Lung (tissue), 11 donors: ENCODE measurements at regions not wholly inside any gene's neighbourhood (a gene's known extent, or its start where the extent isn't known, plus 50 kb on each side); places are given as distances from the start of the nearest gene placed in this dataset.

Source experiments
- ATAC-seq: fragments of 200-7000 bp; cut with Tn5 transposase; one replicate; pipeline ENCODE4 v1.9.1; 2020; ENCODE audit warnings: moderate number of reproducible peaks; ENCODE audit not compliant: insufficient read depth, low FRiP score
- DNase-seq, 3 donors: peaks; one replicate each; pipeline ENCODE4 v3.0.0-alpha.2; 2013 to 2017
- H3K27ac ChIP-seq, 2 donors: one replicate each; pipeline ENCODE4 v1.5.1; 2013; ENCODE audit warnings: mild to moderate bottlenecking in 2 of 2, moderate library complexity in 2 of 2, control low read depth in 1 of 2, inconsistent platforms in 1 of 2, low read depth in 1 of 2, low read length in 1 of 2
- H3K27me3 ChIP-seq, 3 donors: one replicate each; pipeline ENCODE4 v1.5.1; 2013; ENCODE audit warnings: low read length in 2 of 3; ENCODE audit not compliant: control insufficient read depth in 3 of 3, insufficient read depth in 3 of 3
- H3K36me3 ChIP-seq, 4 donors: one replicate each; pipeline ENCODE4 v1.5.1; 2013; ENCODE audit warnings: low read length in 4 of 4, mild to moderate bottlenecking in 1 of 4, moderate library complexity in 1 of 4; ENCODE audit not compliant: control insufficient read depth in 4 of 4, insufficient read depth in 4 of 4
- H3K4me1 ChIP-seq, 5 donors: one replicate each; pipeline ENCODE4 v1.5.1; 2013; ENCODE audit warnings: low read length in 5 of 5, mild to moderate bottlenecking in 2 of 5, moderate library complexity in 1 of 5; ENCODE audit not compliant: control insufficient read depth in 5 of 5, insufficient read depth in 5 of 5
- H3K4me3 ChIP-seq: one replicate; pipeline ENCODE4 v1.5.1; 2013; ENCODE audit warnings: mild to moderate bottlenecking, control low read depth, moderate library complexity
- H3K9ac ChIP-seq, 2 donors: one replicate each; pipeline ENCODE4 v1.5.1; 2013; ENCODE audit warnings: low read length in 2 of 2, control low read depth in 1 of 2; ENCODE audit not compliant: insufficient read depth in 1 of 2
- H3K9me3 ChIP-seq, 4 donors: one replicate each; pipeline ENCODE4 v1.5.1; 2013; ENCODE audit warnings: low read length in 3 of 4, mild to moderate bottlenecking in 1 of 4, moderate library complexity in 1 of 4; ENCODE audit not compliant: control insufficient read depth in 4 of 4, insufficient read depth in 3 of 4
- WGBS, 2 donors: extraction: QIAGEN DNeasy Blood & Tissue Kit; methylation state at CpG; one replicate each; pipeline ENCODE4 v1.1.7; 2013; 5-methylcytosine and 5-hydroxymethylcytosine counted together
- TF ChIP-seq, protein P1 (sequence below): IDR thresholded peaks from 2 replicates; pipeline ENCODE4 v1.5.1; 2012; ENCODE audit warnings: mild to moderate bottlenecking; ENCODE audit errors: control extremely low read depth, extremely low read depth
- donor health status: control.
- donor health status: control.
- donor health status: Bipolar disorder and iron deficiency.
- donor health status: healthy.
- donor health status: DM: yes; HTN: yes; CAD: no.

DNA sequence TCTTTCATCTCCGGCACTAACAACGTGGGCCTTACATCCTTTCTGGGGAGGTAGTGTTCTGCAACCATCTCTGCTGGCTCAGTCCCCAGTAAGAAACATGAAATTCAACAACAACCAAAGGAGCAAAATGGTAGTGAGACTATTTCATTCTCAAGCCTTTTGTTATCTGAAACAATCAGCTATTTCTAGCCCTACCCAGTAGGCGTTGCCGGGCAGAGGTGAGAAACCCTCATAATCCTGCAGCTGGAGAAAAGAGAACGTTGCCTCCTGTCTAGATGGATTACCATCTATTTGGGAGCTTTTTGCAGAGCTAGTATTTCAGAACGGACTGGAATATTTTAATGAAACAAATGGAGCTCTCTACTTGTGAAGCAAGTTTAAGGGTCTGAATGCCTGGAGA, 66.4 kb upstream of the GPR174 start:
- ATAC-seq (no peak), DNase-seq (no peak)
- Histone ChIP-seq H3K36me3 (no peaks in the 10 kb centered on the region), H3K4me1 (no peaks in the 10 kb centered on the region), H3K9me3 (no peaks in the 10 kb centered on the region), H3K4me3 (no peak overlapping the region), H3K27ac (no peak overlapping the region), H3K9ac (no peak overlapping the region), H3K27me3 (no peaks in the 10 kb centered on the region)
- TF ChIP-seq, protein P1, sequence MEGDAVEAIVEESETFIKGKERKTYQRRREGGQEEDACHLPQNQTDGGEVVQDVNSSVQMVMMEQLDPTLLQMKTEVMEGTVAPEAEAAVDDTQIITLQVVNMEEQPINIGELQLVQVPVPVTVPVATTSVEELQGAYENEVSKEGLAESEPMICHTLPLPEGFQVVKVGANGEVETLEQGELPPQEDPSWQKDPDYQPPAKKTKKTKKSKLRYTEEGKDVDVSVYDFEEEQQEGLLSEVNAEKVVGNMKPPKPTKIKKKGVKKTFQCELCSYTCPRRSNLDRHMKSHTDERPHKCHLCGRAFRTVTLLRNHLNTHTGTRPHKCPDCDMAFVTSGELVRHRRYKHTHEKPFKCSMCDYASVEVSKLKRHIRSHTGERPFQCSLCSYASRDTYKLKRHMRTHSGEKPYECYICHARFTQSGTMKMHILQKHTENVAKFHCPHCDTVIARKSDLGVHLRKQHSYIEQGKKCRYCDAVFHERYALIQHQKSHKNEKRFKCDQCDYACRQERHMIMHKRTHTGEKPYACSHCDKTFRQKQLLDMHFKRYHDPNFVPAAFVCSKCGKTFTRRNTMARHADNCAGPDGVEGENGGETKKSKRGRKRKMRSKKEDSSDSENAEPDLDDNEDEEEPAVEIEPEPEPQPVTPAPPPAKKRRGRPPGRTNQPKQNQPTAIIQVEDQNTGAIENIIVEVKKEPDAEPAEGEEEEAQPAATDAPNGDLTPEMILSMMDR: no peak
- WGBS, 2 donors: 66 to 91% methylated on average over 6 of the region's 6 CpGs

DNA sequence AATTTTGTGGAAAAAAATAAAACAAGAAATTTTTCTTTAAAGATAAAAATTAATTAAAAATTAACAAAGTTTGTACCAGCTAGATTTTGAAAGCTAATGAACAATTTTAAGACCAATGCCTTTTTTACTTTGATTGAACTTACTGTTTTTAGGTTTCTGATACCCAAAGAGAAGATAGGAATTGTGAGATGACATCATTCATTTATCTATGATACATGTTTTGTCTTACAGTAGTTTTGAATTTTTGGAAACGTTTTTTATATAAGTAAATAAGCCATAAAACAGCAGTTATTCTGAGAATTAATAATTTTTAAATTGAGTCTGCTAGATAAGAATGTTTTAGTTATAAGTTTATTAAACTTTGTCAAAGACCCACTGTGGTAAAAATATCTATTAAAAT, 65.0 kb upstream of the GPR174 start:
- ATAC-seq: no peak
- TF ChIP-seq, protein P1: no peak
- WGBS, 2 donors: 25 to 73% methylated on average over 1 of the region's 1 CpG

DNA sequence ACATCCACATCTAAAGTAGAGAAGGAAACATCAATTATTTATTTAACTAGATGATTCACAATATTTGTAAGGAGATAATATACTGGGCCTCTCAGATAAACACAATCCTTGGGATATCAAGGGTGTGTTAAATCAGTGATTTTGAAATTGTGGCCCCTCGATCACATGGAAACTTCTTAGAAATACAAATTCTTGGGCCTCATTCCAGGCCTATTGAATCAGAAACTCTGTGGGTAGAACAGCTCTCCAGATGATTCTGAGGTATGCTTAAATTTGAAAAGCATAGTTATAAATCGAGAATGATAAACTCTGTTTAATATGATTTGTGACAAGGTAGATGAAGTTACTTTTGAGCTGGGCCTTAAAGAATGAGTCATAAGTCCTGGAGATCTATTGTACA, 64.3 kb upstream of the GPR174 start:
- TF ChIP-seq, protein P1: no peak
- peak in 1 of 3 donors; percentile 14 for DNase-seq
- H3K36me3 ChIP-seq: no peaks in the 10 kb centered on the region
- no peak overlapping the region for H3K27ac ChIP-seq
- H3K9me3 ChIP-seq: no peaks in the 10 kb centered on the region
- ATAC-seq: no peak
- no peaks in the 10 kb centered on the region for H3K4me1 ChIP-seq
- WGBS, 2 donors: 58 to 78% methylated on average over 2 of the region's 2 CpGs
- no peak overlapping the region for H3K4me3 ChIP-seq
- no peak overlapping the region for H3K9ac ChIP-seq
- H3K27me3 ChIP-seq: no peaks in the 10 kb centered on the region

More for the DNA sequence above, 65.0 kb upstream of the GPR174 start:
- Histone ChIP-seq H3K9me3 (no peaks in the 10 kb centered on the region), H3K4me3 (no peak overlapping the region), H3K9ac (no peak overlapping the region), H3K27me3 (no peaks in the 10 kb centered on the region), H3K27ac (no peak overlapping the region), H3K4me1 (no peaks in the 10 kb centered on the region), H3K36me3 (no peaks in the 10 kb centered on the region)
- no peak for DNase-seq

DNA sequence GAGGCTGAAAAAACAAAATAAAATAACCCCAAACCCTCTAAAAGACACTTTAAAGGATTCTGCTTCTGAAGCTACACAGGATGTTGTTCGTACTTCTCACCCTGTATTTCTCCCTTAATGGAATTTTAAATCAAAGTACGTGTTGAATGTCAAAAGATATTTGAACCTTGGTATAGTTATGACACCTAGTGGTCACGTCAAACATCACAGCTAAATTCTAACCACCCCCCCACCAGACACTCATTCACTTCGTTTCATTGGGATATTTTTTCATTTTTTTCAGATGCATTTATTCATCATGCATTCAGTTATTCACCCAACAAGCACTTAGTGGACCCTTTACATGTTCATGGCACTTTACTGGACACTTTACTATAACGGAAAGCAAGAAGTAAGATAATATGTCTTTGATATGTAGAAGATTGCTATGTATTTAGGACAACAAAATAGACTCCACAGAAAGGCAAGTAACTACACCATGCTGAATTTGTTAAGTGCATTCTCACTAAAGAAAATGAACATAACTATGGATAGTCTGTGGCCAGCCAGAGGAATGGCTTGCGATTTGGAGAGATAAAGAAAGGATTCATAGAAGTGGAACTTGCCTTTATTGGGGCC, 62.5 kb upstream of the GPR174 start:
- Histone ChIP-seq H3K4me3 (no peak overlapping the region), H3K27me3 (no peaks in the 10 kb centered on the region), H3K4me1 (no peaks in the 10 kb centered on the region), H3K36me3 (no peaks in the 10 kb centered on the region), H3K9me3 (no peaks in the 10 kb centered on the region), H3K27ac (no peak overlapping the region), H3K9ac (no peak overlapping the region)
- TF ChIP-seq, protein P1: peak; percentile 33
- DNase-seq (peak in 2 of 3 donors; percentile 48 to 67), ATAC-seq (no peak)
- 12 to 19% methylated on average over 6 of the region's 6 CpGs for WGBS, 2 donors
